HG03039 (cell line): ENCODE measurements at regions not wholly inside any gene's neighbourhood (a gene's known extent, or its start where the extent isn't known, plus 50 kb on each side); places are given as distances from the start of the nearest gene placed in this dataset.

Experiments used
- ATAC-seq: cut with Tn5 transposase; IDR thresholded peaks from one replicate; pipeline ENCODE4 v1.9.1; 2021; ENCODE audit warnings: mild to moderate bottlenecking, moderate library complexity; ENCODE audit not compliant: unreplicated experiment

- no peak for ATAC-seq
Measured at GRCh38 chr1:56060906-56061305, 518.5 kb downstream of the PLPP3 start.

GRCh38 chr1:56057466-56058405 is 521.6 kb downstream of the PLPP3 start:
- no peak for ATAC-seq

GRCh38 chr1:56056438-56057287 is 522.7 kb downstream of the PLPP3 start:
- no peak for ATAC-seq

- ATAC-seq, result no peak
Measured at GRCh38 chr1:56054959-56055358, 524.4 kb downstream of the PLPP3 start.

GRCh38 chr1:56052041-56052440 is 527.3 kb downstream of the PLPP3 start:
- no peak for ATAC-seq

- ATAC-seq, result no peak
Measured at GRCh38 chr1:56050911-56051310, 528.5 kb downstream of the PLPP3 start.

GRCh38 chr1:56045477-56045876 is 533.9 kb downstream of the PLPP3 start:
- no peak for ATAC-seq

- ATAC-seq, result no peak
Measured at GRCh38 chr1:56045062-56045461, 534.3 kb downstream of the PLPP3 start.

- no peak for ATAC-seq
Measured at GRCh38 chr1:56036479-56036878, 542.9 kb downstream of the PLPP3 start.

- no peak for ATAC-seq
Measured at GRCh38 chr1:56034847-56035481, 544.4 kb downstream of the PLPP3 start.

- no peak for ATAC-seq
Measured at GRCh38 chr1:56034222-56034621, 545.1 kb downstream of the PLPP3 start.

GRCh38 chr1:56033321-56034037 is 545.9 kb downstream of the PLPP3 start:
- no peak for ATAC-seq

- ATAC-seq, result no peak
Measured at GRCh38 chr1:56032096-56032676, 547.2 kb downstream of the PLPP3 start.

GRCh38 chr1:56031001-56031400 is 548.4 kb downstream of the PLPP3 start:
- no peak for ATAC-seq

GRCh38 chr1:56029319-56030003 is 549.9 kb downstream of the PLPP3 start:
- ATAC-seq, result no peak

GRCh38 chr1:56028911-56029310 is 550.5 kb downstream of the PLPP3 start:
- no peak for ATAC-seq

GRCh38 chr1:56028244-56028643 is 551.1 kb downstream of the PLPP3 start:
- ATAC-seq, result no peak

- no peak for ATAC-seq
Measured at GRCh38 chr1:56025942-56026341, 553.4 kb downstream of the PLPP3 start.

GRCh38 chr1:56024155-56024554 is 555.2 kb downstream of the PLPP3 start:
- ATAC-seq, result no peak

- no peak for ATAC-seq
Measured at GRCh38 chr1:56019922-56020321, 559.4 kb downstream of the PLPP3 start.
